ENCODE measurements at regions not wholly inside any gene's neighbourhood (a gene's known extent, or its start where the extent isn't known, plus 50 kb on each side); places are given as distances from the start of the nearest gene placed in this dataset.

- no peaks in the 10 kb centered on the region for H3K79me2 ChIP-seq (ENCODE audit: control insufficient read depth, insufficient read depth, low read length)
Observed at GRCh38 chr15:55126111-55126510, 70.6 kb downstream of the RSL24D1 start.

DNA sequence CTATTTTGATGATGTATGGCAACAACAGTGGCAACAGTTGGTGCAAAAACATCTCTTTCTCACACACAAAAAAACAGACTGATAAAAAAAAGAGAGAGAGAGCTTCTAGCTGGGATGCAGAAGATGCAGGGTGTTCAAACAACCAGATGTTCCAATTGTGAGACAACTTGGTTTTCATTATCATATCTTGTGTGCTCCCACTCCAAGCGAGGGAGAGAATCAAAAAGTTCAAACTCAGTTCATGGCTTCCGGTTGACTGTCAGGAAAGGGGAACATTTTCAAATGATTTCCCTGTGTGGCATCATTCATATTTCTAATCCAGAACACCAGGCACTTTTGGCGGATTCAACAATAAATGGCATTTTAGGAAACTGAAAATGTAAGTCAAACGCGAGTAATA, 72.1 kb downstream of the RSL24D1 start:
- H3K27me3 ChIP-seq (ENCODE audit: control insufficient read depth, insufficient read depth, low read length): no peaks in the 10 kb centered on the region
- H3K36me3 ChIP-seq (ENCODE audit: control insufficient read depth, insufficient read depth, low read length): no peaks in the 10 kb centered on the region
- no peak for DNase-seq (ENCODE audit: low read depth in 2 of 2)
- H3K27ac ChIP-seq (ENCODE audit: insufficient read depth, low read length): no peak overlapping the region
- H4K20me1 ChIP-seq (ENCODE audit: control insufficient read depth, extremely low read depth, insufficient read depth, low read length): no peaks in the 10 kb centered on the region
- no peaks in the 10 kb centered on the region for H3K79me2 ChIP-seq (ENCODE audit: control insufficient read depth, insufficient read depth, low read length)
- no peak overlapping the region for H3K4me3 ChIP-seq (replicated peaks in 1 of 4; ENCODE audit: control extremely low read depth in 1 of 4, insufficient read depth in 1 of 4, low read depth in 3 of 4, low read length in 4 of 4)
- H2AFZ ChIP-seq (ENCODE audit: low read length): no peak overlapping the region
- H3K9me3 ChIP-seq (ENCODE audit: control insufficient read depth, insufficient read depth, low read depth, low read length): no peaks in the 10 kb centered on the region
- H3K4me2 ChIP-seq (ENCODE audit: extremely low read depth, insufficient read depth, low read length): no peak overlapping the region
- no peaks in the 10 kb centered on the region for H3K4me1 ChIP-seq (ENCODE audit: control insufficient read depth, extremely low read depth, insufficient read depth, low read length)
- TF ChIP-seq, protein P1, sequence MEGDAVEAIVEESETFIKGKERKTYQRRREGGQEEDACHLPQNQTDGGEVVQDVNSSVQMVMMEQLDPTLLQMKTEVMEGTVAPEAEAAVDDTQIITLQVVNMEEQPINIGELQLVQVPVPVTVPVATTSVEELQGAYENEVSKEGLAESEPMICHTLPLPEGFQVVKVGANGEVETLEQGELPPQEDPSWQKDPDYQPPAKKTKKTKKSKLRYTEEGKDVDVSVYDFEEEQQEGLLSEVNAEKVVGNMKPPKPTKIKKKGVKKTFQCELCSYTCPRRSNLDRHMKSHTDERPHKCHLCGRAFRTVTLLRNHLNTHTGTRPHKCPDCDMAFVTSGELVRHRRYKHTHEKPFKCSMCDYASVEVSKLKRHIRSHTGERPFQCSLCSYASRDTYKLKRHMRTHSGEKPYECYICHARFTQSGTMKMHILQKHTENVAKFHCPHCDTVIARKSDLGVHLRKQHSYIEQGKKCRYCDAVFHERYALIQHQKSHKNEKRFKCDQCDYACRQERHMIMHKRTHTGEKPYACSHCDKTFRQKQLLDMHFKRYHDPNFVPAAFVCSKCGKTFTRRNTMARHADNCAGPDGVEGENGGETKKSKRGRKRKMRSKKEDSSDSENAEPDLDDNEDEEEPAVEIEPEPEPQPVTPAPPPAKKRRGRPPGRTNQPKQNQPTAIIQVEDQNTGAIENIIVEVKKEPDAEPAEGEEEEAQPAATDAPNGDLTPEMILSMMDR (conservative IDR thresholded peaks at IDR 0.05 in 1 of 2, IDR thresholded peaks at IDR 0.05 in 1 of 2; ENCODE audit: low read depth in 1 of 2, low read length in 2 of 2): no peak
- TF ChIP-seq EZH2 (IDR thresholded peaks at IDR 0.05; ENCODE audit: low read length, missing control alignments): no peak
- no peak overlapping the region for H3K9ac ChIP-seq (ENCODE audit: insufficient read depth, low read length)

More at GRCh38 chr15:55126111-55126510, 70.6 kb downstream of the RSL24D1 start:
- Histone ChIP-seq H3K4me2 (ENCODE audit: extremely low read depth, insufficient read depth, low read length) (no peak overlapping the region), H4K20me1 (ENCODE audit: control insufficient read depth, extremely low read depth, insufficient read depth, low read length) (no peaks in the 10 kb centered on the region), H3K27me3 (ENCODE audit: control insufficient read depth, insufficient read depth, low read length) (no peaks in the 10 kb centered on the region), H2AFZ (ENCODE audit: low read length) (no peak overlapping the region), H3K4me1 (ENCODE audit: control insufficient read depth, extremely low read depth, insufficient read depth, low read length) (no peaks in the 10 kb centered on the region), H3K4me3 (replicated peaks in 1 of 4; ENCODE audit: control extremely low read depth in 1 of 4, insufficient read depth in 1 of 4, low read depth in 3 of 4, low read length in 4 of 4) (no peak overlapping the region), H3K27ac (ENCODE audit: insufficient read depth, low read length) (no peak overlapping the region), H3K9me3 (ENCODE audit: control insufficient read depth, insufficient read depth, low read depth, low read length) (no peaks in the 10 kb centered on the region), H3K9ac (ENCODE audit: insufficient read depth, low read length) (no peak overlapping the region), H3K36me3 (ENCODE audit: control insufficient read depth, insufficient read depth, low read length) (no peaks in the 10 kb centered on the region)
- DNase-seq (ENCODE audit: low read depth in 2 of 2): no peak
- TF ChIP-seq, protein P1 (conservative IDR thresholded peaks at IDR 0.05 in 1 of 2, IDR thresholded peaks at IDR 0.05 in 1 of 2; ENCODE audit: low read depth in 1 of 2, low read length in 2 of 2): no peak
- TF ChIP-seq EZH2 (IDR thresholded peaks at IDR 0.05; ENCODE audit: low read length, missing control alignments): no peak

DNA sequence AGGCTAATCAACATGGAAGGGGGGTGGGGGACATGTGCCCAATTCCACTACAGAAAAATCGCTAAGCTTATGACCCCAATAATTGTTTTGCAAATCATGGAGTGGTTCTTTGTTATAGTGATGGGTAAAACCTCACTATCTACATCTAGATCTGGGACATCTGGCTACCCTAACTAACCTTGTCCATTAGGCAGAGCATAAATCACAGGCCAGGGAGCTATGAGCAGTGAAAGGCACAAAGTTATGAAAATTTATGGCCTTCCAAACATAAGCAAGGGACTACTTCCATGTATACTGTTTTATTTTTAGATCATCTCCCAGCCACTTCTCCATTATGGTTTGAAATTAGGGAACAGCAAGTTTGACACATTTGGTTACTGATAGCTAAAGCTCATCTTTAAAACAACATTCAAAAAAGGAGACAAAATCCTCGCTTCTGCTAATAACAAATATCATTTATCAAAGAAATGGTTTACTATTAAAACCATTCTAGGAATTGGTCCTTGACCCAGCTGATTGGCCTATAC, 78.3 kb downstream of the RSL24D1 start:
- no peak overlapping the region for H3K4me3 ChIP-seq (replicated peaks in 1 of 4; ENCODE audit: control extremely low read depth in 1 of 4, insufficient read depth in 1 of 4, low read depth in 3 of 4, low read length in 4 of 4)
- H3K27me3 ChIP-seq (ENCODE audit: control insufficient read depth, insufficient read depth, low read length): no peaks in the 10 kb centered on the region
- no peaks in the 10 kb centered on the region for H3K79me2 ChIP-seq (ENCODE audit: control insufficient read depth, insufficient read depth, low read length)
- H3K4me2 ChIP-seq (ENCODE audit: extremely low read depth, insufficient read depth, low read length): no peak overlapping the region
- no peak overlapping the region for H2AFZ ChIP-seq (ENCODE audit: low read length)
- H3K9ac ChIP-seq (ENCODE audit: insufficient read depth, low read length): no peak overlapping the region
- TF ChIP-seq, protein P1 (conservative IDR thresholded peaks at IDR 0.05 in 1 of 2, IDR thresholded peaks at IDR 0.05 in 1 of 2; ENCODE audit: low read depth in 1 of 2, low read length in 2 of 2): no peak
- no peak for TF ChIP-seq EZH2 (IDR thresholded peaks at IDR 0.05; ENCODE audit: low read length, missing control alignments)
- H3K36me3 ChIP-seq (ENCODE audit: control insufficient read depth, insufficient read depth, low read length): no peaks in the 10 kb centered on the region
- no peaks in the 10 kb centered on the region for H4K20me1 ChIP-seq (ENCODE audit: control insufficient read depth, extremely low read depth, insufficient read depth, low read length)
- no peak overlapping the region for H3K27ac ChIP-seq (ENCODE audit: insufficient read depth, low read length)
- no peaks in the 10 kb centered on the region for H3K4me1 ChIP-seq (ENCODE audit: control insufficient read depth, extremely low read depth, insufficient read depth, low read length)
- no peak for DNase-seq (ENCODE audit: low read depth in 2 of 2)
- H3K9me3 ChIP-seq (ENCODE audit: control insufficient read depth, insufficient read depth, low read depth, low read length): no peaks in the 10 kb centered on the region

All from fibroblast of lung (primary cell).